HK-2 (cell line): ENCODE measurements at regions not wholly inside any gene's neighbourhood (a gene's known extent, or its start where the extent isn't known, plus 50 kb on each side); places are given as distances from the start of the nearest gene placed in this dataset.

Source experiments
- DNase-seq: peaks from one replicate; pipeline ENCODE4 v3.0.0-alpha.2; 2018; ENCODE audit not compliant: unreplicated experiment

GRCh38 chr17:72520665-72521303, 400.0 kb downstream of the SOX9 start:
- DNase-seq: no peak

- no peak for DNase-seq
Observed at GRCh38 chr17:72523491-72523890, 402.7 kb downstream of the SOX9 start.

GRCh38 chr17:72525225-72526015, 404.6 kb downstream of the SOX9 start:
- no peak for DNase-seq

- DNase-seq: no peak
Observed at GRCh38 chr17:72526769-72527168, 405.9 kb downstream of the SOX9 start.

GRCh38 chr17:72527789-72528188, 407.0 kb downstream of the SOX9 start:
- DNase-seq: no peak

GRCh38 chr17:72528683-72529082, 407.9 kb downstream of the SOX9 start:
- no peak for DNase-seq

- no peak for DNase-seq
Observed at GRCh38 chr17:72529386-72529785, 408.6 kb downstream of the SOX9 start.

- DNase-seq: no peak
Observed at GRCh38 chr17:72530454-72530853, 409.6 kb downstream of the SOX9 start.

GRCh38 chr17:72531729-72532128, 410.9 kb downstream of the SOX9 start:
- no peak for DNase-seq

- no peak for DNase-seq
Observed at GRCh38 chr17:72534265-72534664, 413.4 kb downstream of the SOX9 start.

GRCh38 chr17:72534776-72535175, 414.0 kb downstream of the SOX9 start:
- DNase-seq: no peak

- no peak for DNase-seq
Observed at GRCh38 chr17:72535346-72535745, 414.5 kb downstream of the SOX9 start.

GRCh38 chr17:72535779-72536178, 415.0 kb downstream of the SOX9 start:
- no peak for DNase-seq

GRCh38 chr17:72536788-72537187, 416.0 kb downstream of the SOX9 start:
- DNase-seq: no peak

- DNase-seq: no peak
Observed at GRCh38 chr17:72538443-72538842, 417.6 kb downstream of the SOX9 start.

- DNase-seq: no peak
Observed at GRCh38 chr17:72538901-72539352, 418.1 kb downstream of the SOX9 start.

GRCh38 chr17:72539981-72540897, 419.4 kb downstream of the SOX9 start:
- DNase-seq: peak; percentile 87

- no peak for DNase-seq
Observed at GRCh38 chr17:72542317-72542716, 421.5 kb downstream of the SOX9 start.

GRCh38 chr17:72545766-72546165, 424.9 kb downstream of the SOX9 start:
- no peak for DNase-seq

- DNase-seq: no peak
Observed at GRCh38 chr17:72553051-72553755, 432.4 kb downstream of the SOX9 start.

GRCh38 chr17:72554508-72554907, 433.7 kb downstream of the SOX9 start:
- DNase-seq: no peak

GRCh38 chr17:72555052-72555451, 434.2 kb downstream of the SOX9 start:
- DNase-seq: no peak
